ENCODE measurements at regions not wholly inside any gene's neighbourhood (a gene's known extent, or its start where the extent isn't known, plus 50 kb on each side); places are given as distances from the start of the nearest gene placed in this dataset.

DNA sequence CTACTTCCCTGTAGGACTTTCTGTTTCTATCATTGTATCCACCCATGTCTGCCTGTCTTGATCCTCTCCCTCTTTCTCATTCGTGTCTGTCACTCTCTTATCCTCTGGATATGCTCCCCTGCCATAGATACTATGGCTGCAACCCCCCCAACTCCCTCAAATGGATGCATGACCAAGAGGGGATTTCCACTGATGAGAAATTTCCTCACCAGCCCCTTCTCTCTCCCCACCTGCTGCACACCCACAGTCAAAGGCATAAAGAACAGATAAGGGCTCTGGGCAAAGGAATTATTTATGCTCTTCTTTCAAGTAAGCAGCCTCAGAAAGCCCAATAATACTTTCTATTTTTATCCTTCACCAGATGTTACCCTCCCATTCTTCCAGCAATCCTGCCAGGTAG lies 121.3 kb downstream of the FOXI3 start:
- DNase-seq (ENCODE audit: low read depth in 1 of 2, low spot score in 1 of 2) = no peak
- no peak overlapping the region for H3K27ac ChIP-seq (replicated peaks)
- H3K4me3 ChIP-seq (replicated peaks; ENCODE audit: insufficient read depth, low read length) = no peak overlapping the region
- H3K27me3 ChIP-seq (ENCODE audit: insufficient read depth, poor library complexity, severe bottlenecking) = peaks cover 3% of the 10 kb centered on the region
- TF ChIP-seq, protein P1, sequence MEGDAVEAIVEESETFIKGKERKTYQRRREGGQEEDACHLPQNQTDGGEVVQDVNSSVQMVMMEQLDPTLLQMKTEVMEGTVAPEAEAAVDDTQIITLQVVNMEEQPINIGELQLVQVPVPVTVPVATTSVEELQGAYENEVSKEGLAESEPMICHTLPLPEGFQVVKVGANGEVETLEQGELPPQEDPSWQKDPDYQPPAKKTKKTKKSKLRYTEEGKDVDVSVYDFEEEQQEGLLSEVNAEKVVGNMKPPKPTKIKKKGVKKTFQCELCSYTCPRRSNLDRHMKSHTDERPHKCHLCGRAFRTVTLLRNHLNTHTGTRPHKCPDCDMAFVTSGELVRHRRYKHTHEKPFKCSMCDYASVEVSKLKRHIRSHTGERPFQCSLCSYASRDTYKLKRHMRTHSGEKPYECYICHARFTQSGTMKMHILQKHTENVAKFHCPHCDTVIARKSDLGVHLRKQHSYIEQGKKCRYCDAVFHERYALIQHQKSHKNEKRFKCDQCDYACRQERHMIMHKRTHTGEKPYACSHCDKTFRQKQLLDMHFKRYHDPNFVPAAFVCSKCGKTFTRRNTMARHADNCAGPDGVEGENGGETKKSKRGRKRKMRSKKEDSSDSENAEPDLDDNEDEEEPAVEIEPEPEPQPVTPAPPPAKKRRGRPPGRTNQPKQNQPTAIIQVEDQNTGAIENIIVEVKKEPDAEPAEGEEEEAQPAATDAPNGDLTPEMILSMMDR (IDR thresholded peaks at IDR 0.05; ENCODE audit: insufficient read depth, low read length) = no peak
- TF ChIP-seq SPI1 (IDR thresholded peaks at IDR 0.05; ENCODE audit: borderline replicate concordance, low read depth) (no peak), GABPA (IDR thresholded peaks at IDR 0.05; ENCODE audit: low read depth) (no peak), POLR2AphosphoS5 (IDR thresholded peaks at IDR 0.05; ENCODE audit: low read depth) (no peak)
- TF ChIP-seq, protein P2, sequence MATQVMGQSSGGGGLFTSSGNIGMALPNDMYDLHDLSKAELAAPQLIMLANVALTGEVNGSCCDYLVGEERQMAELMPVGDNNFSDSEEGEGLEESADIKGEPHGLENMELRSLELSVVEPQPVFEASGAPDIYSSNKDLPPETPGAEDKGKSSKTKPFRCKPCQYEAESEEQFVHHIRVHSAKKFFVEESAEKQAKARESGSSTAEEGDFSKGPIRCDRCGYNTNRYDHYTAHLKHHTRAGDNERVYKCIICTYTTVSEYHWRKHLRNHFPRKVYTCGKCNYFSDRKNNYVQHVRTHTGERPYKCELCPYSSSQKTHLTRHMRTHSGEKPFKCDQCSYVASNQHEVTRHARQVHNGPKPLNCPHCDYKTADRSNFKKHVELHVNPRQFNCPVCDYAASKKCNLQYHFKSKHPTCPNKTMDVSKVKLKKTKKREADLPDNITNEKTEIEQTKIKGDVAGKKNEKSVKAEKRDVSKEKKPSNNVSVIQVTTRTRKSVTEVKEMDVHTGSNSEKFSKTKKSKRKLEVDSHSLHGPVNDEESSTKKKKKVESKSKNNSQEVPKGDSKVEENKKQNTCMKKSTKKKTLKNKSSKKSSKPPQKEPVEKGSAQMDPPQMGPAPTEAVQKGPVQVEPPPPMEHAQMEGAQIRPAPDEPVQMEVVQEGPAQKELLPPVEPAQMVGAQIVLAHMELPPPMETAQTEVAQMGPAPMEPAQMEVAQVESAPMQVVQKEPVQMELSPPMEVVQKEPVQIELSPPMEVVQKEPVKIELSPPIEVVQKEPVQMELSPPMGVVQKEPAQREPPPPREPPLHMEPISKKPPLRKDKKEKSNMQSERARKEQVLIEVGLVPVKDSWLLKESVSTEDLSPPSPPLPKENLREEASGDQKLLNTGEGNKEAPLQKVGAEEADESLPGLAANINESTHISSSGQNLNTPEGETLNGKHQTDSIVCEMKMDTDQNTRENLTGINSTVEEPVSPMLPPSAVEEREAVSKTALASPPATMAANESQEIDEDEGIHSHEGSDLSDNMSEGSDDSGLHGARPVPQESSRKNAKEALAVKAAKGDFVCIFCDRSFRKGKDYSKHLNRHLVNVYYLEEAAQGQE (IDR thresholded peaks at IDR 0.05; ENCODE audit: insufficient replicate concordance, low read depth) = no peak

DNA sequence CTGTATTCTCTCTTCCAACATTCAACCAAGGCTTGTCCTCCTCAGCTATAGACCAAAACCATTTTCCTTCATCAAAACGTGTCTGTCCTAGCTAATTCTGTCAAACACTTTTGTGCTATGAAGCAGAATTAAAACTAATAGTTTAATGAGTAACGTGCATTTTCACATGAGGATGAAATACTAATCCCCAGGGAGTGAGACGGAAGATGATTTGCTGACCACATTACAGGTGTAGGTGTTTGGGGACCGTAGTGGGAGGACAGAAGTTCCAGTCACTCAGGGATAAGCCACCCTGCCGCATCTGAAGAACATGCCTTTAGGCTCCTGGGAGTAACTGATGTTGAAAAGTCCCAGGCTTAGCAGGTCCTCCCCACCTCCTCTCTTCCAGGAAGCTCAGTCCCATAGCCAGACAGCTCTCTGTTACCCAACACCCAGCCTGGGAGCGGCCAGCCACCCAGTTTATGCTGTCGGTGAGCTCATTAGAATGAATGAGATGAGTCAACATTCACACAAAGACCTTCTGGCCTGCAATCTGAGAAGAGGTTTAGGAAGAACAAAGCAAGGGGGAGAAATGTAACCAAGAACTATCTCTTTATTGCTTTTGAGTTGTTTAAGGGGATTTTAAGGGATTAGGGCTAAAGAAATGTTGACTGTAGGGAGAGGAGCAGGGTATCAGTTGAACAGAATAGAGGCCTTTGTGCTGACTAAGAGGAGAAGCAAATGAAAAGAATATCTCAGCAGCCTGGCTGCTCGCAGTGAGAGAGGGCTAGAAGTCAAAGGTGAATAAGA lies 122.5 kb downstream of the FOXI3 start:
- TF ChIP-seq, protein P2 (IDR thresholded peaks at IDR 0.05; ENCODE audit: insufficient replicate concordance, low read depth) = no peak
- TF ChIP-seq, protein P1 (IDR thresholded peaks at IDR 0.05; ENCODE audit: insufficient read depth, low read length) = no peak
- TF ChIP-seq POLR2AphosphoS5 (IDR thresholded peaks at IDR 0.05; ENCODE audit: low read depth) (no peak), GABPA (IDR thresholded peaks at IDR 0.05; ENCODE audit: low read depth) (no peak), SPI1 (IDR thresholded peaks at IDR 0.05; ENCODE audit: borderline replicate concordance, low read depth) (no peak)
- H3K27ac ChIP-seq (replicated peaks) = no peak overlapping the region
- no peak for DNase-seq (ENCODE audit: low read depth in 1 of 2, low spot score in 1 of 2)
- no peak overlapping the region for H3K4me3 ChIP-seq (replicated peaks; ENCODE audit: insufficient read depth, low read length)
- H3K27me3 ChIP-seq (ENCODE audit: insufficient read depth, poor library complexity, severe bottlenecking) = peaks cover 3% of the 10 kb centered on the region

DNA sequence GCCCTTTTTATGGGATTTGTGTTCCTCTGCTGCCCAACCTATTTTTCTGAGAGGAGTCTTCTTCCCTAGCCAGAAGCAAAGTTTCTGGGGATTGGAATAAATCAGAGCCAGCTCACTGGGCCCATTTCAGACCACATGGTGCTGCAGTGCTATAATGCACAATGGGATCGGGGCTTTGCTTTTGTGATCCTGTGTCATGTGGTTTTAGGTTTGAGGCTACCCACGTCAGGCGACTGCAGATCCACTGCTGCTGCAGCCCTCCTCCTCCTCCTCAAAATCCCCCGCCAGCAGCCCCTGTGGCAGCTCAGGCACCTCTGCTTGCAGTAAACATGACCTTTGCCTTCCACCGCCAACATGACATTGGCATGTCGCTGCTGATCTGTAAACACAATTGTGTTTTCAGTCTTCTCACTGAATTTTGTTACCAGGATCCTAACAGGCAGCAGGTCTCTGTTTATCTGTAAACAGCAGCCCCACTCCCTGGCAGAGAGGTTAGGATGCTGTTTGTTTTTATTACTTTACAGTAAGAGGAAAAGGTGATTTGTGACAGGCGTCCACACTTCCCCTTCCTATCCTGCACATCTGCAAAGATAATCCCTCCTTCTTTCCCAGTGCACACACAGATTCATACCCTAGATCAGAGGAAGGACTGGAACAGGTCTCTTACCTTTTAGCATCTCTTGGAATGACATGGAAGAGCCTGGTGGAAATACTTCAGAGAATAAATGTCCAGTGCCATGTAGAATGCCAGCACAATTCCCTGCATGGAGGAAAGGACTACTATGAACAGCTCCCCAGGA lies 130.8 kb downstream of the FOXI3 start:
- H3K27me3 ChIP-seq (ENCODE audit: insufficient read depth, poor library complexity, severe bottlenecking) = no peaks in the 10 kb centered on the region
- no peak overlapping the region for H3K27ac ChIP-seq (replicated peaks)
- no peak overlapping the region for H3K4me3 ChIP-seq (replicated peaks; ENCODE audit: insufficient read depth, low read length)
- DNase-seq (ENCODE audit: low read depth in 1 of 2, low spot score in 1 of 2) = no peak
- no peak for TF ChIP-seq GABPA (IDR thresholded peaks at IDR 0.05; ENCODE audit: low read depth)
- TF ChIP-seq, protein P2 (IDR thresholded peaks at IDR 0.05; ENCODE audit: insufficient replicate concordance, low read depth) = no peak
- no peak for TF ChIP-seq POLR2AphosphoS5 (IDR thresholded peaks at IDR 0.05; ENCODE audit: low read depth)
- no peak for TF ChIP-seq SPI1 (IDR thresholded peaks at IDR 0.05; ENCODE audit: borderline replicate concordance, low read depth)

Measured in HL-60 (cell line).